ENCODE measurements at regions not wholly inside any gene's neighbourhood (a gene's known extent, or its start where the extent isn't known, plus 50 kb on each side); places are given as distances from the start of the nearest gene placed in this dataset.

DNA sequence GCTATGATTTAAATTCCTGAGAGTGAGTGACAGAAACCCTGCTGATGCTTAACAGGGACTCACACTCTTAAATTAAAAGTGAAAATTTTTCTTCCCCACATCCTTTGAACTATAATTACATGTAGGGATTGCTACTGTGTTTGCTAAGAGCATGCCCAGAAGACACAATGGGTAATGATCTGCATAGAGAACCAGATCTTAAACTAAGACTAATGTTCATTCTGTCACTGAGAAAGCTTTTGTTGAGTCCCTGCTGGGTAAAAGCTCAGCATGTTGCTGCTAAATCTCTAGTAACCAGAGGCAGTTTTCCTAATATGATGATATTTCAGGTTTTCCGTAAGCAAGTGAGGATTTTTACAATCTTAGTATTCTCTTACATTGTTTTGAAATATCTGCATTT, 424.8 kb upstream of the SMC2 start:
- H3K4me3 ChIP-seq (ENCODE audit: low read depth, low read length) = no peak overlapping the region
- H3K27me3 ChIP-seq (ENCODE audit: control insufficient read depth, insufficient read depth, low read length) = no peaks in the 10 kb centered on the region
- FAIRE-seq = no peak
- TF ChIP-seq, protein P1, sequence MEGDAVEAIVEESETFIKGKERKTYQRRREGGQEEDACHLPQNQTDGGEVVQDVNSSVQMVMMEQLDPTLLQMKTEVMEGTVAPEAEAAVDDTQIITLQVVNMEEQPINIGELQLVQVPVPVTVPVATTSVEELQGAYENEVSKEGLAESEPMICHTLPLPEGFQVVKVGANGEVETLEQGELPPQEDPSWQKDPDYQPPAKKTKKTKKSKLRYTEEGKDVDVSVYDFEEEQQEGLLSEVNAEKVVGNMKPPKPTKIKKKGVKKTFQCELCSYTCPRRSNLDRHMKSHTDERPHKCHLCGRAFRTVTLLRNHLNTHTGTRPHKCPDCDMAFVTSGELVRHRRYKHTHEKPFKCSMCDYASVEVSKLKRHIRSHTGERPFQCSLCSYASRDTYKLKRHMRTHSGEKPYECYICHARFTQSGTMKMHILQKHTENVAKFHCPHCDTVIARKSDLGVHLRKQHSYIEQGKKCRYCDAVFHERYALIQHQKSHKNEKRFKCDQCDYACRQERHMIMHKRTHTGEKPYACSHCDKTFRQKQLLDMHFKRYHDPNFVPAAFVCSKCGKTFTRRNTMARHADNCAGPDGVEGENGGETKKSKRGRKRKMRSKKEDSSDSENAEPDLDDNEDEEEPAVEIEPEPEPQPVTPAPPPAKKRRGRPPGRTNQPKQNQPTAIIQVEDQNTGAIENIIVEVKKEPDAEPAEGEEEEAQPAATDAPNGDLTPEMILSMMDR (IDR thresholded peaks at IDR 0.05; ENCODE audit: insufficient read depth, low read length, severe bottlenecking) = no peak
- no peaks in the 10 kb centered on the region for H3K36me3 ChIP-seq (ENCODE audit: control insufficient read depth, insufficient read depth, low read length)
- no peak for DNase-seq (ENCODE audit: low read depth)

DNA sequence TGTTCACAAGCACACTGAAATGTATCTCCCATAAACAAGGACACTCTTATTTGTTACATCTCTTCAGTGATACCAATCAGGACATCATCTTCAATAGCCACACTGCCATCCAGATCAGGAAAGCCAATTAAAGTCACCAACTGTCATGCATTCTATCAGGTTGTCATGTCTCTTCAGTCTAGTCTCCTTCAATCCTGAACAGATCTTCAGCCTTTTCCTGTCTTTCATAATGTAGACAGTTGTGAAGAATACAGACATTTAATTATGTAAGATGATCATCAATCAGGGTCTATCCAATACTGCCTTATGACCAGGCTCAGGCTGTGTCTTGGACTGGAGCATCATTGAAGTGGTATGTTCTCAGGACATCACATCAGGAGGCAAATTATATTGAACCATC, 419.8 kb upstream of the SMC2 start:
- DNase-seq (ENCODE audit: low read depth) (no peak), FAIRE-seq (no peak)
- Histone ChIP-seq H3K36me3 (ENCODE audit: control insufficient read depth, insufficient read depth, low read length) (no peaks in the 10 kb centered on the region), H3K27me3 (ENCODE audit: control insufficient read depth, insufficient read depth, low read length) (no peaks in the 10 kb centered on the region), H3K4me3 (ENCODE audit: low read depth, low read length) (no peak overlapping the region)
- TF ChIP-seq, protein P1 (IDR thresholded peaks at IDR 0.05; ENCODE audit: insufficient read depth, low read length, severe bottlenecking) = no peak

DNA sequence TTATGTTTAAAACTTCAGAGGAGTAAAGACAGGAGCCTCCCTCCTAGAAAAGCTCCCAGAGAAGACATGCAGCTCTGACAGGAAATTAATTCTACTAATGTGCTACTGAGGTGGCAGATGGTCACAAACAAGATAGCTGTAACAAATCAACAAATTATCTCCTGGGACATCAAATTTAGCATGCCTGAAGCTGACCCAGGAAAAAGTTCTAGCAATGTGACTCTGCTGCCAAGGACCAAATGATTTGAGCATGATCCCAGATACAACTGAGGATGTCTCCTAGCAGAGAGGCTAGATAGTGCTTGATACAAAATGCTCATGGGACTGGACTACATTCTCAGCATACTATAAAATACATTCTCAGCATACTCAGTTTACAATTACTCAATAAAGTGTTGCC, 413.5 kb upstream of the SMC2 start:
- Histone ChIP-seq H3K36me3 (ENCODE audit: control insufficient read depth, insufficient read depth, low read length) (no peaks in the 10 kb centered on the region), H3K4me3 (ENCODE audit: low read depth, low read length) (no peak overlapping the region), H3K27me3 (ENCODE audit: control insufficient read depth, insufficient read depth, low read length) (no peaks in the 10 kb centered on the region)
- FAIRE-seq (no peak), DNase-seq (ENCODE audit: low read depth) (no peak)
- TF ChIP-seq, protein P1 (IDR thresholded peaks at IDR 0.05; ENCODE audit: insufficient read depth, low read length, severe bottlenecking) = no peak

DNA sequence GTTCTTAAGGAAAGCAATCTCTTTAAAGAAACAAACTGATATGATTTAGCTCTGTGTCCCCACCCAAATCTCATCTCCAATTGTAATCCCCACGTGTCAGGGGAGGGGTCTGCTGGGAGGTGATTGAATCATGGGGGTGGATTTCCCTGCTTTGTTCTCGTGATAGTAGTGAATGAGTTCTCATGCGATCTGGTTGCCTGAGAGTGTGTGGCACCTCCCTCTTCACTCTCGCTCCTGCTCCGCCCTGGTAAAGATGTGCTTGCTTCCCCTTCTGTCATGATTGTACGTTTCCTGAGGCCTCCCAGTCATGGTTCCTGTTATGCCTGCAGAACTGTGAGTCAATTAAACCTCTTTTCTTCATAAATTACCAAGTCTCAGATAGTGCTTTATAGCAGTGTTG, 412.7 kb upstream of the SMC2 start:
- Histone ChIP-seq H3K4me3 (ENCODE audit: low read depth, low read length) (no peak overlapping the region), H3K36me3 (ENCODE audit: control insufficient read depth, insufficient read depth, low read length) (no peaks in the 10 kb centered on the region), H3K27me3 (ENCODE audit: control insufficient read depth, insufficient read depth, low read length) (no peaks in the 10 kb centered on the region)
- TF ChIP-seq, protein P1 (IDR thresholded peaks at IDR 0.05; ENCODE audit: insufficient read depth, low read length, severe bottlenecking) = no peak
- no peak for FAIRE-seq
- no peak for DNase-seq (ENCODE audit: low read depth)

DNA sequence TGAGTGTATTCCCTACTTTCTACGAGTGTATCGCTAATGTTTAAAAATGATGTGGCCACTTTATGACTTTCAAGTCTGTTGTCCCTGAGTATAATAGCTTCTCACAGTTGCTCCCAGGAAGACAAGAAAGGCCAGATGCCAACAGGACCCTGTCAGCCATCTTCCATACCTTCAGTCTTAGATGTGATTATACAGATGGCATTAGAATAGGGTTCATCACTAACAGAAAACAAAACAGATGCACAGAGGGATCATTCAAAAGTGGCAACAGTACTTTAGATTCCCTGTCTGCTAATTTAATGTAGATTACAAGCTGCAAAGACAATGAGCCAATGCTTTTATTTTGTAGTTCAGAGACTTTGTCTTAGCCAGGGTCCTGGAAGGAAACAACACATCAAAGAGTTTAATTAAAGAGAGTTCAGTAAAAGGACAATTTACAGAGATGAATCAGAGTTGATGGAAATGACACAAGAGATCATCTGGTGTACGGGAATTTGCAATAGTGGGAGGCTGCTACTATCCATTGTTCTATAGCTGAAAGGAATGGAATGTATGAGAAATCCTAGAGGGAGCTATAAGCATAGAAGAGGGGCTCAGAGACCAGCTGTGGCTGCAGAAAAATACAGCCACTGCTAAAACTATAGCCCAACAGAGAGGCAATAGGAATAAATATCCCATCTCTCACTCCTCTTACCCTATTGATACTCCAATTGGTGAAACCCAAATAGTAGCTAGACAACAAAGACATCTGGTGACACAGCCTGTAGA, 393.7 kb upstream of the SMC2 start:
- TF ChIP-seq, protein P1 (IDR thresholded peaks at IDR 0.05; ENCODE audit: insufficient read depth, low read length, severe bottlenecking) = no peak
- Histone ChIP-seq H3K36me3 (ENCODE audit: control insufficient read depth, insufficient read depth, low read length) (no peaks in the 10 kb centered on the region), H3K27me3 (ENCODE audit: control insufficient read depth, insufficient read depth, low read length) (no peaks in the 10 kb centered on the region), H3K4me3 (ENCODE audit: low read depth, low read length) (no peak overlapping the region)
- no peak for DNase-seq (ENCODE audit: low read depth)
- FAIRE-seq = no peak

DNA sequence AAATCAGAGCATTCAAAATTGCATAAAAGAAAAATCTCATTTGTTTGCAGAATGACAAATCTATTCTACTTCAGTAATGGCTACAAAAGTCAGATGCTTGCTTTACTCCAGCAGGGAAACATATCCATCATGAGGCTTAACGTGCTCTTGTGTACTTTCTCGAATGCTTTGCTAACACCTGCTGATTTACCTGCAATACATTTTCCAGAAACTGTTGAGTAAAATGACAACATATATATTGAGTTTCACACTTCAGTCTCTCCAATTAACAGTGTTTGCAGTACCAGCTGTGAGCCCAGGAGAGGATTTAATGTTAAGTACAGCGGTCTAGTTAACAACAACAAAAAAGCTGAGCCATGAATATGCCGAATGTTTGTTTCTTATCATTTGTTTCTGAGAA, 391.5 kb upstream of the SMC2 start:
- Histone ChIP-seq H3K4me3 (ENCODE audit: low read depth, low read length) (no peak overlapping the region), H3K27me3 (ENCODE audit: control insufficient read depth, insufficient read depth, low read length) (no peaks in the 10 kb centered on the region), H3K36me3 (ENCODE audit: control insufficient read depth, insufficient read depth, low read length) (no peaks in the 10 kb centered on the region)
- no peak for FAIRE-seq
- TF ChIP-seq, protein P1 (IDR thresholded peaks at IDR 0.05; ENCODE audit: insufficient read depth, low read length, severe bottlenecking) = no peak
- no peak for DNase-seq (ENCODE audit: low read depth)

Measured in bronchial epithelial cell (primary cell).